Panc1 (cell line): ENCODE measurements at regions not wholly inside any gene's neighbourhood (a gene's known extent, or its start where the extent isn't known, plus 50 kb on each side); places are given as distances from the start of the nearest gene placed in this dataset.

Experiments used
- POLR2AphosphoS5 ChIP-seq: IDR thresholded peaks from 2 replicates; pipeline ENCODE4 v1.6.1; 2012; ENCODE audit warnings: mild to moderate bottlenecking, low read depth, low read length, moderate library complexity
- REST ChIP-seq, 2 experiments: IDR thresholded peaks; 2 replicates each; pipeline ENCODE4 v1.6.1; 2011 to 2012; ENCODE audit warnings: low read depth in 2 of 2, control low read depth in 1 of 2, low read length in 1 of 2, mild to moderate bottlenecking in 1 of 2, moderate library complexity in 1 of 2; ENCODE audit not compliant: insufficient read depth in 1 of 2
- TCF7L2 ChIP-seq: IDR thresholded peaks from 2 replicates; pipeline ENCODE4 v1.6.1; 2011; ENCODE audit warnings: mild to moderate bottlenecking, low read depth, low read length, inconsistent platforms
- TF ChIP-seq, protein P1 (sequence below): fragments of 450-650 bp; IDR thresholded peaks from 2 replicates; pipeline ENCODE4 v1.5.1; 2017; ENCODE audit warnings: mild to moderate bottlenecking

GRCh38 chr3:22353126-22353525, 602.1 kb upstream of the ZNF385D start:
- TF ChIP-seq, protein P1, sequence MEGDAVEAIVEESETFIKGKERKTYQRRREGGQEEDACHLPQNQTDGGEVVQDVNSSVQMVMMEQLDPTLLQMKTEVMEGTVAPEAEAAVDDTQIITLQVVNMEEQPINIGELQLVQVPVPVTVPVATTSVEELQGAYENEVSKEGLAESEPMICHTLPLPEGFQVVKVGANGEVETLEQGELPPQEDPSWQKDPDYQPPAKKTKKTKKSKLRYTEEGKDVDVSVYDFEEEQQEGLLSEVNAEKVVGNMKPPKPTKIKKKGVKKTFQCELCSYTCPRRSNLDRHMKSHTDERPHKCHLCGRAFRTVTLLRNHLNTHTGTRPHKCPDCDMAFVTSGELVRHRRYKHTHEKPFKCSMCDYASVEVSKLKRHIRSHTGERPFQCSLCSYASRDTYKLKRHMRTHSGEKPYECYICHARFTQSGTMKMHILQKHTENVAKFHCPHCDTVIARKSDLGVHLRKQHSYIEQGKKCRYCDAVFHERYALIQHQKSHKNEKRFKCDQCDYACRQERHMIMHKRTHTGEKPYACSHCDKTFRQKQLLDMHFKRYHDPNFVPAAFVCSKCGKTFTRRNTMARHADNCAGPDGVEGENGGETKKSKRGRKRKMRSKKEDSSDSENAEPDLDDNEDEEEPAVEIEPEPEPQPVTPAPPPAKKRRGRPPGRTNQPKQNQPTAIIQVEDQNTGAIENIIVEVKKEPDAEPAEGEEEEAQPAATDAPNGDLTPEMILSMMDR = no peak
- TF ChIP-seq POLR2AphosphoS5 (no peak), REST (IDR thresholded peaks at IDR 0.05; ENCODE audit: insufficient read depth in 1 of 2, low read depth in 2 of 2, low read length in 1 of 2) (no peak), TCF7L2 (no peak)
